K562 (cell line): ENCODE measurements at regions not wholly inside any gene's neighbourhood (a gene's known extent, or its start where the extent isn't known, plus 50 kb on each side); places are given as distances from the start of the nearest gene placed in this dataset.

Source experiments
- ATAC-seq: fragments of 200-7000 bp; cut with Tn5 transposase; 3 replicates; pipeline ENCODE4 v1.9.1; 2020; ENCODE audit warnings: moderate library complexity
- BruUV-seq: library from RNA; stranded (reverse); fragments of 400-500 nt; replicated peaks from 2 replicates; lab custom pipeline; 2021; lab: Mats Ljungman, UMichigan
- CTCF ChIA-PET: fragments of 300-600 bp; formaldehyde crosslinking; extraction: SDS; loops from one replicate; lab custom pipeline; 2021; ENCODE audit warnings: low intra/inter-chr PET ratio; lab: Yijun Ruan, JAX
- POLR2A ChIA-PET: fragments of 300-600, 350-650 bp; sonication (Branson Sonifier 250); formaldehyde crosslinking; extraction: SDS; loops from one replicate; lab custom pipeline; 2021; ENCODE audit warnings: antibody characterized with exemption, inconsistent platforms; lab: Yijun Ruan, JAX
- DNase-seq, 4 experiments: peaks; one replicate each; pipeline versions ENCODE4 v3.0.0 to v3.0.0-alpha.2; 2011 to 2018; ENCODE audit warnings: low spot score in 3 of 4, mixed read lengths in 3 of 4; ENCODE audit errors: extremely low read depth in 1 of 4
- FAIRE-seq: peaks from 2 replicates; lab custom pipeline; 2011; peaks lifted over from hg19 to GRCh38; lab: Jason Lieb, UNC
- H2AFZ ChIP-seq: 2 replicates; pipeline ENCODE4 v1.6.0; 2011; ENCODE audit warnings: low read depth, low read length, control low read depth, inconsistent platforms
- H3K27ac ChIP-seq: fragments of 200-600 bp; 3 replicates; pipeline ENCODE4 v1.8.0; 2011; ENCODE audit warnings: low read depth, mild to moderate bottlenecking, control low read depth, inconsistent platforms, low read length, moderate library complexity, mixed read lengths; ENCODE audit errors: extremely low read depth
- H3K27me3 ChIP-seq, 2 experiments: fragments of 300-600 bp in 1 of 2; 2 replicates in 1 of 2; 3 replicates in 1 of 2; pipeline versions ENCODE4 v1.6.0 to v1.8.0; 2011; ENCODE audit warnings: inconsistent platforms in 2 of 2, low read length in 2 of 2, mild to moderate bottlenecking in 1 of 2, mixed read lengths in 1 of 2, moderate library complexity in 1 of 2; ENCODE audit not compliant: control insufficient read depth in 2 of 2, insufficient read depth in 2 of 2
- H3K36me3 ChIP-seq: fragments of 300-600 bp; 3 replicates; pipeline ENCODE4 v1.8.0; 2011; ENCODE audit warnings: mild to moderate bottlenecking, low read length, inconsistent platforms; ENCODE audit not compliant: control insufficient read depth, insufficient read depth
- H3K4me1 ChIP-seq, 2 experiments: fragments of 200-600 bp in 1 of 2; replicated peaks in 1 of 2; 2 replicates in 1 of 2; 3 replicates in 1 of 2; pipeline versions ENCODE4 v1.5.1 to v1.8.0; 2011; ENCODE audit warnings: inconsistent platforms in 2 of 2, low read length in 2 of 2, mild to moderate bottlenecking in 1 of 2, mixed read lengths in 1 of 2, moderate library complexity in 1 of 2; ENCODE audit not compliant: control insufficient read depth in 2 of 2, insufficient read depth in 2 of 2
- H3K4me2 ChIP-seq: 2 replicates; pipeline ENCODE4 v1.6.1; 2011; ENCODE audit warnings: low read length, control low read depth, inconsistent platforms, mixed read lengths; ENCODE audit not compliant: insufficient read depth
- H3K4me3 ChIP-seq: fragments of 200-600 bp; sonication (generic), shearing (Covaris generic); 2 replicates; pipeline ENCODE4 v1.5.1; 2016; ENCODE audit warnings: control low read depth, inconsistent platforms
- H3K79me2 ChIP-seq: fragments of 200-600 bp; 3 replicates; pipeline ENCODE4 v1.8.0; 2011; ENCODE audit warnings: low read length, inconsistent platforms; ENCODE audit not compliant: control insufficient read depth, insufficient read depth
- H3K9ac ChIP-seq, 2 experiments: 2 replicates each; pipeline versions ENCODE4 v1.6.0 to v1.6.1; 2011; ENCODE audit warnings: low read depth in 2 of 2, low read length in 2 of 2, control low read depth in 1 of 2, inconsistent platforms in 1 of 2, mild to moderate bottlenecking in 1 of 2, mixed read lengths in 1 of 2; ENCODE audit not compliant: insufficient read depth in 1 of 2
- H3K9me1 ChIP-seq: one replicate; pipeline ENCODE4 v1.6.0; 2011; ENCODE audit warnings: inconsistent platforms, mild to moderate bottlenecking, low read length, moderate library complexity; ENCODE audit not compliant: control insufficient read depth, insufficient read depth
- H3K9me3 ChIP-seq: replicated peaks from 2 replicates; pipeline ENCODE4 v1.5.1; 2011; ENCODE audit warnings: low read depth, low read length, inconsistent platforms; ENCODE audit not compliant: control insufficient read depth, insufficient read depth
- H4K20me1 ChIP-seq: replicated peaks from 2 replicates; pipeline ENCODE4 v1.6.1; 2011; ENCODE audit warnings: low read length, inconsistent platforms, mixed read lengths; ENCODE audit not compliant: control insufficient read depth, insufficient read depth
- CHD2 ChIP-seq: IDR thresholded peaks from 2 replicates; pipeline ENCODE4 v1.6.1; 2011; ENCODE audit warnings: low read depth, low read length
- CREBBP ChIP-seq: IDR thresholded peaks from one replicate; pipeline ENCODE4 v1.6.1; 2012; ENCODE audit warnings: low read depth, mild to moderate bottlenecking, control low read depth, inconsistent platforms, low read length
- HOXB6 ChIP-seq: fragments of 250-450 bp; sonication (Bioruptor Pico); IDR thresholded peaks from 2 replicates; pipeline ENCODE4 v1.5.1; 2022; ENCODE audit warnings: mild to moderate bottlenecking, borderline replicate concordance
- THAP12 ChIP-seq: fragments of 250-450 bp; sonication (Bioruptor Pico); IDR thresholded peaks from 2 replicates; pipeline ENCODE4 v1.9.0; 2021; ENCODE audit warnings: mild to moderate bottlenecking, inconsistent platforms
- XRCC3 ChIP-seq: fragments of 450-650 bp; IDR thresholded peaks from 2 replicates; pipeline ENCODE4 v1.6.1; 2017; ENCODE audit warnings: mild to moderate bottlenecking, moderate library complexity
- ZNF12 ChIP-seq: sonication (generic); formaldehyde crosslinking; IDR thresholded peaks from 2 replicates; pipeline ENCODE4 v1.4.0; 2020; ENCODE audit warnings: mild to moderate bottlenecking, missing genetic modification reagents
- ZNF165 ChIP-seq: fragments of 250-450 bp; sonication (Bioruptor Pico); IDR thresholded peaks from 2 replicates; pipeline ENCODE4 v1.4.0; 2020; ENCODE audit warnings: borderline replicate concordance
- ZNF778 ChIP-seq: fragments of 450-650 bp; formaldehyde crosslinking; IDR thresholded peaks from 2 replicates; pipeline ENCODE4 v1.4.0; 2020; ENCODE audit warnings: mild to moderate bottlenecking, moderate library complexity
- WGBS: fragments of 100-300 bp; shearing (Covaris generic); methylation state at CpG from one replicate; pipeline ENCODE4 v1.1.6; 2016; ENCODE audit warnings: low coverage, mixed read lengths; ENCODE audit not compliant: insufficient coverage; ENCODE audit errors: missing lambda C conversion rate; 5-methylcytosine and 5-hydroxymethylcytosine counted together
- in situ Hi-C: fragments of 300-500 bp; cut with MboI; formaldehyde crosslinking; loops from 4 replicates; pipeline ENCODE4 v1.15.0; 2018; ENCODE audit warnings: inconsistent platforms, mixed read lengths
- intact Hi-C: fragments of 100-400 bp; cut with micrococcal nuclease; formaldehyde crosslinking; loops from 2 replicates; pipeline ENCODE4 v1.14.2; 2022

GRCh38 chr16:86082418-86083030 lies 183.6 kb downstream of the IRF8 start:
- Histone ChIP-seq H3K4me1 (no peaks in the 10 kb centered on the region), H3K79me2 (no peaks in the 10 kb centered on the region), H3K36me3 (no peaks in the 10 kb centered on the region), H2AFZ (no peak overlapping the region), H3K9me3 (no peaks in the 10 kb centered on the region), H3K9me1 (no peaks in the 10 kb centered on the region), H3K27ac (no peak overlapping the region), H4K20me1 (peaks cover 7% of the 10 kb centered on the region), H3K4me2 (no peak overlapping the region), H3K4me3 (no peak overlapping the region), H3K27me3 (peaks cover 33 to 68% of the 10 kb centered on the region in 2 experiments), H3K9ac (no peak overlapping the region)
- ATAC-seq (no peak), DNase-seq (no peak), FAIRE-seq (no peak)
- ChIA-PET CTCF (no interaction called here), POLR2A (no interaction called here)
- intact Hi-C loops = no loop called here
- TF ChIP-seq XRCC3 (no peak), ZNF12 (CRISPR knock-in tag) (no peak), THAP12 (CRISPR knock-in tag) (no peak), HOXB6 (no peak), CREBBP (no peak), ZNF165 (CRISPR knock-in tag) (no peak), ZNF778 (CRISPR knock-in tag) (no peak), CHD2 (no peak)
- in situ Hi-C loops = no loop called here
- under 1% methylated on average over 10 of the region's 10 CpGs for WGBS
- BruUV-seq = no TSS peak
